Testis (tissue), 2 donors: ENCODE measurements at regions not wholly inside any gene's neighbourhood (a gene's known extent, or its start where the extent isn't known, plus 50 kb on each side); places are given as distances from the start of the nearest gene placed in this dataset.

Experiments used
- CTCF ChIP-seq, 3 experiments: fragments of 450-650 bp in 2 of 3; fragments of 200-600 bp in 1 of 3; sonication (generic) in 1 of 3; IDR thresholded peaks; one replicate each; pipeline ENCODE4 v1.5.1; 2016 to 2019; ENCODE audit warnings: antibody characterized with exemption in 3 of 3, mild to moderate bottlenecking in 2 of 3, moderate library complexity in 1 of 3
- POLR2A ChIP-seq: fragments of 450-650 bp; IDR thresholded peaks from one replicate; pipeline ENCODE4 v1.6.1; 2017; ENCODE audit warnings: antibody characterized with exemption, mild to moderate bottlenecking, moderate library complexity

GRCh38 chr2:181364492-181365170 is 92.6 kb upstream of the ITGA4 start:
- TF ChIP-seq CTCF (IDR thresholded peaks at IDR 0.05) (no peak), POLR2A (no peak)
